Esophagus squamous epithelium (tissue), 4 donors: ENCODE measurements at regions not wholly inside any gene's neighbourhood (a gene's known extent, or its start where the extent isn't known, plus 50 kb on each side); places are given as distances from the start of the nearest gene placed in this dataset.

Experiments used
- CTCF ChIP-seq, 6 experiments: fragments of 450-650 bp in 4 of 6; fragments of 200-600 bp in 2 of 6; sonication (generic) in 2 of 6; IDR thresholded peaks; one replicate each; pipeline ENCODE4 v1.5.1; 2016 to 2019; ENCODE audit warnings: antibody characterized with exemption in 6 of 6, mild to moderate bottlenecking in 4 of 6, moderate library complexity in 4 of 6
- POLR2A ChIP-seq, 4 donors: fragments of 450-650 bp; IDR thresholded peaks; one replicate each; pipeline ENCODE4 v1.6.1; 2017; ENCODE audit warnings: antibody characterized with exemption in 4 of 4, mild to moderate bottlenecking in 4 of 4, moderate library complexity in 3 of 4

GRCh38 chr3:22542311-22542710 lies 660.8 kb upstream of the UBE2E2 start:
- no peak for TF ChIP-seq POLR2A (IDR thresholded peaks at IDR 0.05)
- no peak for TF ChIP-seq CTCF (IDR thresholded peaks at IDR 0.05)
